ENCODE measurements at regions not wholly inside any gene's neighbourhood (a gene's known extent, or its start where the extent isn't known, plus 50 kb on each side); places are given as distances from the start of the nearest gene placed in this dataset.

GRCh38 chr14:53215101-53215500, 62.0 kb upstream of the DDHD1 start:
- Histone ChIP-seq H3K9ac (ENCODE audit: insufficient read depth, low read length, poor library complexity, severe bottlenecking) (no peak overlapping the region), H3K4me1 (ENCODE audit: control insufficient read depth in 1 of 2, insufficient read depth in 2 of 2, low read length in 2 of 2) (peaks cover 6 to 10% of the 10 kb centered on the region in 2 donors), H3K4me2 (replicated peaks; ENCODE audit: extremely low read depth, low read length, poor library complexity, severe bottlenecking) (no peak overlapping the region), H3K36me3 (replicated peaks in 1 of 2; ENCODE audit: control insufficient read depth in 1 of 2, insufficient read depth in 2 of 2, low read length in 2 of 2) (no peaks in the 10 kb centered on the region), H3K27ac (ENCODE audit: low read depth in 1 of 2, low read length in 2 of 2) (no peak overlapping the region), H3K79me2 (ENCODE audit: insufficient read depth, low read length) (no peaks in the 10 kb centered on the region), H3K27me3 (ENCODE audit: control insufficient read depth in 2 of 2, insufficient read depth in 2 of 2, low read length in 2 of 2) (no peaks in the 10 kb centered on the region), H3K9me3 (replicated peaks in 1 of 2; ENCODE audit: control insufficient read depth in 1 of 2, insufficient read depth in 1 of 2, low read length in 2 of 2) (no peaks in the 10 kb centered on the region), H3K4me3 (replicated peaks in 1 of 3; ENCODE audit: low read depth in 2 of 3, low read length in 3 of 3) (no peak overlapping the region), H4K20me1 (ENCODE audit: insufficient read depth, low read length) (no peaks in the 10 kb centered on the region), H2AFZ (ENCODE audit: insufficient read depth, low read depth, low read length, poor library complexity, severe bottlenecking) (no peak overlapping the region)
- Mint-ChIP-seq H3K9me3 (peaks cover 3 to 11% (median 9%) of the 10 kb centered on the region in 7 donors), H3K27ac (no peak overlapping the region), H3K36me3 (peaks cover 0 to 3% of the 10 kb centered on the region in 2 donors), H3K4me1 (peaks cover 8% of the 10 kb centered on the region), H3K4me3 (no peak overlapping the region), H3K27me3 (ENCODE audit: low read depth in 3 of 3) (peaks cover 0 to 2% (median 0%) of the 10 kb centered on the region in 3 donors)
- intact Hi-C loops (cut with micrococcal nuclease): no loop called here
- DNase-seq: no peak
- WGBS (ENCODE audit: insufficient coverage): 94% methylated on average over 2 of the region's 2 CpGs
- no peak for TF ChIP-seq CTCF (IDR thresholded peaks at IDR 0.05)

- Histone ChIP-seq H3K27ac (ENCODE audit: low read depth in 1 of 2, low read length in 2 of 2) (no peak overlapping the region), H3K9ac (ENCODE audit: insufficient read depth, low read length, poor library complexity, severe bottlenecking) (no peak overlapping the region), H2AFZ (ENCODE audit: insufficient read depth, low read depth, low read length, poor library complexity, severe bottlenecking) (no peak overlapping the region), H3K36me3 (replicated peaks in 1 of 2; ENCODE audit: control insufficient read depth in 1 of 2, insufficient read depth in 2 of 2, low read length in 2 of 2) (no peaks in the 10 kb centered on the region), H3K4me2 (replicated peaks; ENCODE audit: extremely low read depth, low read length, poor library complexity, severe bottlenecking) (no peak overlapping the region), H3K9me3 (replicated peaks in 1 of 2; ENCODE audit: control insufficient read depth in 1 of 2, insufficient read depth in 1 of 2, low read length in 2 of 2) (no peaks in the 10 kb centered on the region), H3K4me3 (replicated peaks in 1 of 3; ENCODE audit: low read depth in 2 of 3, low read length in 3 of 3) (no peak overlapping the region), H3K27me3 (ENCODE audit: control insufficient read depth in 2 of 2, insufficient read depth in 2 of 2, low read length in 2 of 2) (no peaks in the 10 kb centered on the region), H4K20me1 (ENCODE audit: insufficient read depth, low read length) (no peaks in the 10 kb centered on the region), H3K79me2 (ENCODE audit: insufficient read depth, low read length) (no peaks in the 10 kb centered on the region), H3K4me1 (ENCODE audit: control insufficient read depth in 1 of 2, insufficient read depth in 2 of 2, low read length in 2 of 2) (peaks cover 6 to 10% of the 10 kb centered on the region in 2 donors)
- no peak for DNase-seq
- no peak for TF ChIP-seq CTCF (IDR thresholded peaks at IDR 0.05)
- WGBS (ENCODE audit: insufficient coverage): 88% methylated on average over 1 of the region's 4 CpGs
- H3K4me3 Mint-ChIP-seq: no peak overlapping the region
- H3K4me1 Mint-ChIP-seq: peaks cover 9% of the 10 kb centered on the region
- no peak overlapping the region for H3K27ac Mint-ChIP-seq
- H3K9me3 Mint-ChIP-seq: peaks cover 3 to 11% (median 9%) of the 10 kb centered on the region in 7 donors
- intact Hi-C loops (cut with micrococcal nuclease): no loop called here
- H3K36me3 Mint-ChIP-seq: peaks cover 0 to 3% of the 10 kb centered on the region in 2 donors
- H3K27me3 Mint-ChIP-seq (ENCODE audit: low read depth in 3 of 3): peaks cover 0 to 2% (median 0%) of the 10 kb centered on the region in 3 donors
Measured at GRCh38 chr14:53214384-53214783, 61.3 kb upstream of the DDHD1 start.

Measured in CD14-positive monocyte (primary cell).